Upper lobe of left lung (tissue), 6 donors: ENCODE measurements at regions not wholly inside any gene's neighbourhood (a gene's known extent, or its start where the extent isn't known, plus 50 kb on each side); places are given as distances from the start of the nearest gene placed in this dataset.

Experiments
- ATAC-seq, 2 donors: fragments of 200-7000 bp; cut with Tn5 transposase; one replicate each; pipeline ENCODE4 v1.9.1; 2022; ENCODE audit warnings: mild to moderate bottlenecking in 2 of 2, moderate library complexity in 2 of 2; ENCODE audit not compliant: low FRiP score in 2 of 2
- DNase-seq, 2 donors: peaks; one replicate each; pipeline ENCODE4 v3.0.0-alpha.2; 2019 to 2020
- H3K27ac ChIP-seq, 4 donors: fragments of 200-600 bp; sonication (generic); one replicate each; pipeline ENCODE4 v1.5.1; 2016 to 2019
- H3K27me3 ChIP-seq, 4 donors: fragments of 200-600 bp; sonication (generic); one replicate each; pipeline ENCODE4 v1.5.1; 2017 to 2019
- H3K36me3 ChIP-seq, 4 donors: fragments of 200-600 bp; sonication (generic); one replicate each; pipeline ENCODE4 v1.5.1; 2016 to 2019
- H3K4me1 ChIP-seq, 4 donors: fragments of 200-600 bp; sonication (generic); one replicate each; pipeline ENCODE4 v1.5.1; 2018 to 2019
- H3K4me3 ChIP-seq, 4 donors: fragments of 200-600 bp; sonication (generic); one replicate each; pipeline ENCODE4 v1.5.1; 2017 to 2019; ENCODE audit warnings: mild to moderate bottlenecking in 2 of 4, moderate library complexity in 1 of 4
- H3K9me3 ChIP-seq, 4 donors: fragments of 200-600 bp; sonication (generic); one replicate each; pipeline ENCODE4 v1.5.1; 2018 to 2019
- CTCF ChIP-seq, 6 experiments: fragments of 450-650 bp in 4 of 6; fragments of 200-600 bp in 2 of 6; sonication (generic) in 2 of 6; IDR thresholded peaks; one replicate each; pipeline ENCODE4 v1.5.1; 2016 to 2019; ENCODE audit warnings: antibody characterized with exemption in 6 of 6
- EP300 ChIP-seq, 4 donors: sonication (generic); formaldehyde crosslinking; IDR thresholded peaks; one replicate each; pipeline ENCODE4 v1.5.1; 2017; ENCODE audit warnings: antibody characterized with exemption in 4 of 4, control low read depth in 2 of 4
- POLR2A ChIP-seq, 4 donors: fragments of 450-650 bp; IDR thresholded peaks; one replicate each; pipeline ENCODE4 v1.5.1; 2016 to 2017; ENCODE audit warnings: antibody characterized with exemption in 4 of 4, mild to moderate bottlenecking in 2 of 4
- POLR2AphosphoS5 ChIP-seq, 2 donors: sonication (generic); formaldehyde crosslinking; IDR thresholded peaks; one replicate each; pipeline ENCODE4 v1.5.1; 2017; ENCODE audit warnings: antibody characterized with exemption in 2 of 2
- WGBS, 2 donors: methylation state at CpG; one replicate each; pipeline ENCODE4 v1.1.5; 2017 to 2018; 5-methylcytosine and 5-hydroxymethylcytosine counted together
- donor health status: DM: no; HTN: no; CAD: no; lungs with moderate emphysema.
- donor health status: DM: no; HTN: yes; CAD: no; lungs with severe emphysema.

GRCh38 chr6:85185977-85186376, 263.9 kb upstream of the NT5E start:
- H3K4me1 ChIP-seq, result no peaks in the 10 kb centered on the region
- H3K27ac ChIP-seq, result no peak overlapping the region
- no peak overlapping the region for H3K4me3 ChIP-seq
- no peaks in the 10 kb centered on the region for H3K27me3 ChIP-seq
- no peak for ATAC-seq
- no peak for DNase-seq
- H3K9me3 ChIP-seq, result peaks cover 0 to 7% (median 0%) of the 10 kb centered on the region in 4 donors
- no peaks in the 10 kb centered on the region for H3K36me3 ChIP-seq
- 63 to 80% methylated on average over 1 of the region's 1 CpG for WGBS, 2 donors
- TF ChIP-seq CTCF (IDR thresholded peaks at IDR 0.05), result no peak
- no peak for TF ChIP-seq POLR2A (IDR thresholded peaks at IDR 0.05)
- no peak for TF ChIP-seq EP300 (IDR thresholded peaks at IDR 0.05)
- no peak for TF ChIP-seq POLR2AphosphoS5 (IDR thresholded peaks at IDR 0.05)

GRCh38 chr6:85183841-85184240, 266.0 kb upstream of the NT5E start:
- Histone ChIP-seq H3K9me3 (peaks cover 0 to 7% (median 0%) of the 10 kb centered on the region in 4 donors), H3K27me3 (no peaks in the 10 kb centered on the region), H3K36me3 (no peaks in the 10 kb centered on the region), H3K4me3 (no peak overlapping the region), H3K27ac (no peak overlapping the region), H3K4me1 (no peaks in the 10 kb centered on the region)
- no peak for DNase-seq
- no peak for TF ChIP-seq EP300 (IDR thresholded peaks at IDR 0.05)
- TF ChIP-seq POLR2AphosphoS5 (IDR thresholded peaks at IDR 0.05), result no peak
- no peak for ATAC-seq

GRCh38 chr6:85172705-85173104, 277.2 kb upstream of the NT5E start:
- no peaks in the 10 kb centered on the region for H3K4me1 ChIP-seq
- H3K27me3 ChIP-seq, result no peaks in the 10 kb centered on the region
- H3K4me3 ChIP-seq, result no peak overlapping the region
- TF ChIP-seq EP300 (IDR thresholded peaks at IDR 0.05), result no peak
- TF ChIP-seq CTCF (IDR thresholded peaks at IDR 0.05), result no peak
- no peak for TF ChIP-seq POLR2A (IDR thresholded peaks at IDR 0.05)
- no peak for TF ChIP-seq POLR2AphosphoS5 (IDR thresholded peaks at IDR 0.05)
- no peak for DNase-seq
- no peaks in the 10 kb centered on the region for H3K9me3 ChIP-seq
- H3K36me3 ChIP-seq, result no peaks in the 10 kb centered on the region
- H3K27ac ChIP-seq, result no peak overlapping the region
- ATAC-seq, result no peak

GRCh38 chr6:85172161-85172560, 277.7 kb upstream of the NT5E start:
- ATAC-seq (no peak), DNase-seq (no peak)
- Histone ChIP-seq H3K27me3 (no peaks in the 10 kb centered on the region), H3K27ac (no peak overlapping the region), H3K4me1 (no peaks in the 10 kb centered on the region), H3K36me3 (no peaks in the 10 kb centered on the region), H3K9me3 (no peaks in the 10 kb centered on the region), H3K4me3 (no peak overlapping the region)
- TF ChIP-seq POLR2A (IDR thresholded peaks at IDR 0.05) (no peak), EP300 (IDR thresholded peaks at IDR 0.05) (no peak), CTCF (IDR thresholded peaks at IDR 0.05) (no peak), POLR2AphosphoS5 (IDR thresholded peaks at IDR 0.05) (no peak)
- 79 to 81% methylated on average over 2 of the region's 2 CpGs for WGBS, 2 donors

GRCh38 chr6:85169189-85169588, 280.7 kb upstream of the NT5E start:
- Histone ChIP-seq H3K4me1 (no peaks in the 10 kb centered on the region), H3K9me3 (no peaks in the 10 kb centered on the region), H3K36me3 (no peaks in the 10 kb centered on the region), H3K27me3 (no peaks in the 10 kb centered on the region), H3K27ac (no peak overlapping the region), H3K4me3 (no peak overlapping the region)
- WGBS, 2 donors, result 30 to 39% methylated on average over 2 of the region's 2 CpGs
- TF ChIP-seq POLR2AphosphoS5 (IDR thresholded peaks at IDR 0.05) (no peak), CTCF (IDR thresholded peaks at IDR 0.05) (no peak), EP300 (IDR thresholded peaks at IDR 0.05) (no peak), POLR2A (IDR thresholded peaks at IDR 0.05) (no peak)
- DNase-seq (no peak), ATAC-seq (no peak)
